GM19397 (cell line): ENCODE measurements at regions not wholly inside any gene's neighbourhood (a gene's known extent, or its start where the extent isn't known, plus 50 kb on each side); places are given as distances from the start of the nearest gene placed in this dataset.
"Not testable (repeated sequence)": the region's sequence is repeated elsewhere in the genome, so short reads cannot be mapped to it uniquely, and the experiment has no call there.

Experiments
- ATAC-seq: cut with Tn5 transposase; IDR thresholded peaks from one replicate; pipeline ENCODE4 v1.9.1; 2021; ENCODE audit warnings: mild to moderate bottlenecking, moderate library complexity; ENCODE audit not compliant: unreplicated experiment

- no peak for ATAC-seq
These were observed 601.8 kb downstream of the GATA3 start for GRCh38 chr10:8656261-8656660.

GRCh38 chr10:8659982-8660381, 605.5 kb downstream of the GATA3 start:
- ATAC-seq = no peak

DNA sequence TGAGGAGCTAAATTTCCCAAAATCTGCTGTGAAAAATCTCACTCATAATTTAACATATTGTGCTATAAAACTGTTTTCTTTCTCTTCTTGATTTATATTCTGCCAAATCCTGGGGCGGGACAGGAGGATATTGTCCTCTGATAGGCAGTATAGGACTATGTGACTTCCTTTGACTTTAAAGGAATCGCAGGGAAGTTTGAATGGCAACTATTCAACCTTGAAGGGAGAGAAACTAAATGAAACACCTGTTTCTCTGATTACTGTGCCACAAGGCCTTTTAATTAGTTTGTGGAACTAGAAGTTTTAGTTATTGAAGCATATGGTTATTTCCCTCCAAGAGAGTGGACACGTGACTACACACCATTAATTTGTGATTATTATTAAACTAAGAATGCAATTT, 607.4 kb downstream of the GATA3 start:
- ATAC-seq = no peak

DNA sequence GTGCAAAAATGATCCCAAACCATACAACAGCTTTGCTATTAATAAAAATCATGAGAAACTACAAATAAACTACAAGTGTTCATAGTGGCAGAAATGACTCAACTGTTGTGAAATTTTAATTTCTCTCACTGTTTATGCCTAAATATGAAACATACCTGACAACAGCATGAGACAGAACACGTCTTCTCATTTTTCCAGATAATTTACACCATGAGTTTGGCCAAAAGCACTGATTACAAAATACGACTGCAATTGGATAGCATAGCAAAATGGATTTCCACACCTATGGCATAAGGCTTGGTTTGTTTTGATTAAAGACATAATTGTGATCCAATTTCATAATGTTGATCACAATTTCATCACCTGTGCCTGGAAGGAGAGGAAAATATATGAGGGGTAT, 608.6 kb downstream of the GATA3 start:
- no peak for ATAC-seq

- no peak for ATAC-seq
These were observed 610.8 kb downstream of the GATA3 start for GRCh38 chr10:8665322-8665721.

DNA sequence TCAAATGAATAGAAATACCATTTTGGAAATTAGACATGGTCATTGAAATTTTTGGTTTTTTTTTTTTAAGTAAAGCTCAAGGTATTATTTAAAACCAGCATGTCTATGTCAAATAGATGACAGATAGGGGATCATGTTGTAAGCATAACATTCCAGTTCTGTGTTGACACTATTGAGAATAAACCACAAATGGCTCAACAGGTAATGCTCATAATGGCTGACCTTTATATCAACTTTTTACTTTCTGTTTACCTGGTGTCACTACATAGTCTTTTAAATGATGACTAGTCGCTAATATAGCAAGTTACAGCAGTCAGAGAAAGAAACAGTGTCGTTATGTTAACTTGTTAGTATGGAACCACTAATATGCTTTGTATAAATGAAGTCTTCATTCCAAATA, 616.0 kb downstream of the GATA3 start:
- no peak for ATAC-seq

- ATAC-seq = no peak
These were observed 619.7 kb downstream of the GATA3 start for GRCh38 chr10:8674230-8674629.

- no peak for ATAC-seq
These were observed 623.2 kb downstream of the GATA3 start for GRCh38 chr10:8677642-8678041.

DNA sequence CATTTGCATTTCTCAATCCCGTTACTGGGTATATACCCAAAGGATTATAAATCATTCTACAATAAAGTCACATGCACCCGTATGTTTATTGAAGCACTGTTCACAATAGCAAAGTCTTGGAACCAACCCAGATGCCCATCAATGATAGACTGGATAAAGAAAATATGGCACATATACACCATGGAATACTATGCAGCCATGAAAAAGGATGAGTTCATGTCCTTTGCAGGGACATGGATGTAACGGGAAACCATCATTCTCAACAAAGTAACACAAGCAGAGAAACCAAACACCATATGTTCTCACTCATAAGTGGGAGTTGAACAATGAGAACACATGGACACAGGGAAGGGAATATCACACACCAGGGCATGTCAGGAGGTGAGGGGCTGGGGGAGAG, 630.4 kb downstream of the GATA3 start:
- ATAC-seq = not testable (repeated sequence)

DNA sequence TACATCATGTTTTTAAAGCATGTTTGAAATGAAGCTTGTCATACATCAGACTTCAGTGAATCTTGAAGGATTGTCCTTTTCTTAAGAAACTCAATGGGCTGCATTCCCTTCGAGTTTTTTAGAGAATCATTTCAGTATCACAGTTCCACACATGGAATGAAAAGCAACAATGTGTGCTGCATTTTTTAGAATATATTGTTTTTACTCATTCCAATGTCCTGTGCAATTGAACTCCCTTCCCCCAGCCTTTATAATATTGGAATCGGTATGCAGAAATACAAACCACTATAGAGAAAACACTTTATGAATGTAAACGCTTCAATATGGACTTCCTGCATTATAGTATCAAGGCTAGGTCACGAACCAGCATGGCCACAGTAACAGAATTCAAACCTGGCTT, 634.4 kb downstream of the GATA3 start:
- no peak for ATAC-seq

DNA sequence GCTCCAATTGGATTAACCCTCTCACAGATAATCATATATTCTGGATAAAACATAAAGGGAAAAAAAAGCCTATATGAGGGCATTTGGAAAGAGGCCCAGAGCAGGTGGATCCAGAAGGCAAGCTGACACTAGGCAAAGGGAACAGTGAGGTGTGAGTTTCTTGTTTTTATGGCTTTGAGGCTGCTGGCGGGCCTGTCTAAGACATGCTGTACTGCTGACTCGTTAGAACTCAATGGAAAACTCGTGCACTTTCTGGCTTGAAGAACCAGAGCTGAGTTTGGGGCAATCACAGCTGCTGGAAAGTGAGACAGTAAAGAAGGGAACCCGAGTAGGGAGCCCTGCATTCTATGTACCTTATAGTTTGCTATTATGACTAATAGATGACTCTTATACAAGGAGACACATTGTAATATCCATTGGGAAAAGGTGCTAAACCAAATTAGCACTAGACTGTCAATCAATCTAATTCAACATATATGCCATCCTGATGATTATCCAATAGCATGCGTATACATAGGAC, 637.1 kb downstream of the GATA3 start:
- no peak for ATAC-seq

- not testable (repeated sequence) for ATAC-seq
These were observed 639.1 kb downstream of the GATA3 start for GRCh38 chr10:8693635-8694034.

DNA sequence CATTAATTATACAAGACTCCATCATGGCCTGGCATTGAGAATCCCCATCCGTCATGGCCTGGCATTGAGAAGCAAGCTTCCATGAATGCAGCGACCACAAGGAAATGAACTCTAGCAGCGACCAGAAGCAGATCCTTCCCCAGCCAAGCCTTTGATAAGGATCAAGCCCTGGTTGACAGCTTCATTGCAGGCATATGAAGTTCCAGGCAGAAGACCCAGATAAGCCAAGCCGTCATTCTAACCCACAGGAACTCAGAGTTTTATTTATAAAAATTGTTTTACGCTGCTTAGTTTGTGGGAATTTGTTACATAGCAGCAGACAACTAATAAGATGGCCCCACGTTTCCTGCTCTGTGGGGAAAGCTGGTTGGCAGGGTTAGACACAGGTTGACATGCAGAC, 642.3 kb downstream of the GATA3 start:
- no peak for ATAC-seq

GRCh38 chr10:8700689-8701088, 646.2 kb downstream of the GATA3 start:
- no peak for ATAC-seq

DNA sequence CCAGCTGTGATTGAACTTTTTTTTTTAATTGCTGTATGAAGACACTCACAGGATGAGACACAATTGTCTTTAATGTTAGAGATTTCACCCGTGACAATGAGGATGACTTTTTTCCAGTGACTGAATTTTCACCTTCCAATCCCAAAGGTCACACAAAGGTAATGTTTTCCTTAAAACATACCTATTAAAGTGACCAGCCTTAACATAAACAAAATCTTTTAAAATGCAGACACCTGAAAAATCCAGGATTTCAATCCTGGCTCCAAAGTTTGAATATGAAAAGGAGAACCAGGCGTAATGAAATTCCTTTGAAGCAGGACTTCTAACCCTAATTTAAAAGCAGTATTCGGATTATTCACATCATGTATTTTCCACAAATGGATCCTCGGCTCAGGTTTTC, 647.7 kb downstream of the GATA3 start:
- ATAC-seq = no peak

- no peak for ATAC-seq
These were observed 650.9 kb downstream of the GATA3 start for GRCh38 chr10:8705415-8705814.

GRCh38 chr10:8712656-8713055, 658.2 kb downstream of the GATA3 start:
- no peak for ATAC-seq

DNA sequence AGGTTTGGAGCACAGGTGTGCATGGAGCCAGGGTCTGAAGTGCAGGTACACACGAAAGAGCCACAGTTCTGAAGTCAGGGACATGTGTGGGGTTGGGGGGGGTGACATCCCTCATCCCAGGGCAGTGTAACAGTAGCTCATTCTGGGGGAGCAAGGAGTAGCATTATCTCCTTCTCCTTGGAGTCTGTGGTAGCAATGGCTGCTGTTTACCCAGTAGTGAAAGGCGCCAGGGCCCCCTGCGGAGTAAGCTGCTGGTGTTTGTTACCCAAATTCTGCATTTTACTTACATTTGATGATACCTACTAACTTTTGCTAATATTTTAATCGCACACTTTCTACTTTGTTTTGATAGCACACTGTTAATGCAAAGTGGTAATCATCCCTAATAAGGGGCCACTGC, 665.5 kb downstream of the GATA3 start:
- no peak for ATAC-seq

GRCh38 chr10:8721650-8722049, 667.2 kb downstream of the GATA3 start:
- ATAC-seq = no peak

- no peak for ATAC-seq
These were observed 668.3 kb downstream of the GATA3 start for GRCh38 chr10:8722835-8723234.

- no peak for ATAC-seq
These were observed 670.9 kb downstream of the GATA3 start for GRCh38 chr10:8725343-8725742.

- no peak for ATAC-seq
These were observed 671.7 kb downstream of the GATA3 start for GRCh38 chr10:8726084-8726778.

DNA sequence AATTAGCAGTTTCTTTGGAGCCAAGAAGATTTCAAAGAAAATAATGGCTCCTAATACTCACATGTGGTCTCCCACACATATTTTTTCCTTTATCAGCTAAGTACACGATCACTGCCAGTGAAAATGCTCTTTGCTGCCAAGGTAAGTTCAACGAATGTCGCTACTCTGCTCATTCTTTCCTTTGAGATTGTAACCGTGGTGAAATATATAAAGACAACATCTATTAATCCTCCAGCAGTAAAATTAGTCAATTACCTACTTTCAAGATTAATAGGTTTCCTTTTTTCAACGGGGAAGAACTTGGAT, 672.2 kb downstream of the GATA3 start:
- ATAC-seq = no peak
